ENCODE measurements at regions not wholly inside any gene's neighbourhood (a gene's known extent, or its start where the extent isn't known, plus 50 kb on each side); places are given as distances from the start of the nearest gene placed in this dataset.

DNA sequence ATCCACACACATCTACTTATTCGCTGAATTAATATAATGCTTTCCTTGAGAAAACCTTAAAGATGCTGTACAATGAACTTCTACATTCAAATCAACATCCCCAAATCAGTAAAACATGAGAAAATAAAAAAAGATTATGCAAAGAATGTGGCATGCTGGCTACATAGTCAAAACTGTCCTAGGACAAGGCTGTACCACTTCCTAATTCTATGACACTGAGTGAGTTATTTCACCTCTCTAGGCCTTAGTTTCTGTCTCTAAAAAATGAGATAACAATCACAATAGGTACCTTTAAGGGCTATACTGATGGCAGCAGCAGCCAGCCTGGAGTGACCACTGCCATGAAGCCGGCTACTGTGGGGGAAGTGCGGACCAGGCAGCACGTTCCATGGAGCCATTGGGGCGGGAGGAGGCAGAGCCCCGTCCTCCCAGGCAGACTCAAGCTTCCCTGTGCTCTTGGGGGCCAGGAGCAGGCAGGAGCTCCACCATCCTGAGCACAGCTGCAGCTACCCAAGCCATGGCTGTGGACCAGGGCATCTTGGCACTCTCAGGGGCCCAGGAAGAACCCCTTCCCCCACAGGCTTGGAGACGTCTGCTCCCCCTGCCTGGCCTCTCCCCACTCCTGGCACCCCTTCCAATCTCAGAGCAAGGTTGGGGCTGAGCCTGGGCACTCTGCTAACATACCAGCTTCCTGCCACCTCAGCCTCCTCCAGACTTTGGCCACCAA is 110.2 kb downstream of the ELAPOR2 start:
- Histone ChIP-seq H3K4me1 (ENCODE audit: insufficient read depth, low read length, poor library complexity, severe bottlenecking) (no peaks in the 10 kb centered on the region), H4K20me1 (ENCODE audit: insufficient read depth, low read length, poor library complexity, severe bottlenecking) (no peaks in the 10 kb centered on the region), H2AFZ (ENCODE audit: low read length) (no peak overlapping the region), H3K79me2 (ENCODE audit: insufficient read depth, low read length) (no peaks in the 10 kb centered on the region), H3K36me3 (ENCODE audit: insufficient read depth, low read length) (no peaks in the 10 kb centered on the region), H3K4me3 (ENCODE audit: low read length, poor library complexity, severe bottlenecking) (no peak overlapping the region), H3K9ac (ENCODE audit: low read depth, low read length, poor library complexity, severe bottlenecking) (no peak overlapping the region), H3K27me3 (ENCODE audit: insufficient read depth, low read length, poor library complexity, severe bottlenecking) (no peaks in the 10 kb centered on the region), H3K4me2 (ENCODE audit: low read depth, low read length, poor library complexity, severe bottlenecking) (no peak overlapping the region), H3K9me3 (ENCODE audit: insufficient read depth, low read depth, low read length) (no peaks in the 10 kb centered on the region), H3F3A (ENCODE audit: low read depth) (no peaks in the 10 kb centered on the region), H3K9me2 (replicated peaks; ENCODE audit: low read depth, low read length) (no peaks in the 10 kb centered on the region)
- no peak for TF ChIP-seq EZH2phosphoT487 (IDR thresholded peaks at IDR 0.05; ENCODE audit: borderline replicate concordance)
- TF ChIP-seq, protein P1, sequence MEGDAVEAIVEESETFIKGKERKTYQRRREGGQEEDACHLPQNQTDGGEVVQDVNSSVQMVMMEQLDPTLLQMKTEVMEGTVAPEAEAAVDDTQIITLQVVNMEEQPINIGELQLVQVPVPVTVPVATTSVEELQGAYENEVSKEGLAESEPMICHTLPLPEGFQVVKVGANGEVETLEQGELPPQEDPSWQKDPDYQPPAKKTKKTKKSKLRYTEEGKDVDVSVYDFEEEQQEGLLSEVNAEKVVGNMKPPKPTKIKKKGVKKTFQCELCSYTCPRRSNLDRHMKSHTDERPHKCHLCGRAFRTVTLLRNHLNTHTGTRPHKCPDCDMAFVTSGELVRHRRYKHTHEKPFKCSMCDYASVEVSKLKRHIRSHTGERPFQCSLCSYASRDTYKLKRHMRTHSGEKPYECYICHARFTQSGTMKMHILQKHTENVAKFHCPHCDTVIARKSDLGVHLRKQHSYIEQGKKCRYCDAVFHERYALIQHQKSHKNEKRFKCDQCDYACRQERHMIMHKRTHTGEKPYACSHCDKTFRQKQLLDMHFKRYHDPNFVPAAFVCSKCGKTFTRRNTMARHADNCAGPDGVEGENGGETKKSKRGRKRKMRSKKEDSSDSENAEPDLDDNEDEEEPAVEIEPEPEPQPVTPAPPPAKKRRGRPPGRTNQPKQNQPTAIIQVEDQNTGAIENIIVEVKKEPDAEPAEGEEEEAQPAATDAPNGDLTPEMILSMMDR (conservative IDR thresholded peaks at IDR 0.05; ENCODE audit: low read length) = no peak

DNA sequence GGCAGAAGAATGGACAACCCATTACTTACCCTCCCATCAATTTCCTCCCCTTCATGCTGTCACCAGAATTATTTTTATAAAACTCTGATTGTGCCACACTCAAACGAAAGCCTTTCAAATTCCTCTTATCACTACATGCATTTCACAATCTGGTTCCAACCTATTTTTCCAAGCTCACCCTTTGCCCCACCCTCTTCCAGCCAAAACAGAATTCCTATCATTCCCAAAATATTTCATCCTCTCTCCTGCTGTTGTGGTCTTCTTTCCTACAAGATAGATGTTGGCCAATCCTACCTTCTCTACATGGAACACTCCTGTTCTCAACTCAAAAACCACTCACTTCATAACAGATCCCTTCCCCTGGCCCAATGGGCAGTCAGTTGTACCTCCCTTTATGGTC is 111.5 kb downstream of the ELAPOR2 start:
- no peaks in the 10 kb centered on the region for H3K36me3 ChIP-seq (ENCODE audit: insufficient read depth, low read length)
- no peaks in the 10 kb centered on the region for H3K4me1 ChIP-seq (ENCODE audit: insufficient read depth, low read length, poor library complexity, severe bottlenecking)
- no peaks in the 10 kb centered on the region for H3K9me2 ChIP-seq (replicated peaks; ENCODE audit: low read depth, low read length)
- no peaks in the 10 kb centered on the region for H3F3A ChIP-seq (ENCODE audit: low read depth)
- no peak overlapping the region for H3K9ac ChIP-seq (ENCODE audit: low read depth, low read length, poor library complexity, severe bottlenecking)
- no peak overlapping the region for H2AFZ ChIP-seq (ENCODE audit: low read length)
- H3K4me3 ChIP-seq (ENCODE audit: low read length, poor library complexity, severe bottlenecking) = no peak overlapping the region
- TF ChIP-seq, protein P1 (conservative IDR thresholded peaks at IDR 0.05; ENCODE audit: low read length) = no peak
- no peak for TF ChIP-seq EZH2phosphoT487 (IDR thresholded peaks at IDR 0.05; ENCODE audit: borderline replicate concordance)
- no peaks in the 10 kb centered on the region for H3K27me3 ChIP-seq (ENCODE audit: insufficient read depth, low read length, poor library complexity, severe bottlenecking)
- H4K20me1 ChIP-seq (ENCODE audit: insufficient read depth, low read length, poor library complexity, severe bottlenecking) = no peaks in the 10 kb centered on the region
- H3K9me3 ChIP-seq (ENCODE audit: insufficient read depth, low read depth, low read length) = no peaks in the 10 kb centered on the region
- no peak overlapping the region for H3K4me2 ChIP-seq (ENCODE audit: low read depth, low read length, poor library complexity, severe bottlenecking)
- no peaks in the 10 kb centered on the region for H3K79me2 ChIP-seq (ENCODE audit: insufficient read depth, low read length)

DNA sequence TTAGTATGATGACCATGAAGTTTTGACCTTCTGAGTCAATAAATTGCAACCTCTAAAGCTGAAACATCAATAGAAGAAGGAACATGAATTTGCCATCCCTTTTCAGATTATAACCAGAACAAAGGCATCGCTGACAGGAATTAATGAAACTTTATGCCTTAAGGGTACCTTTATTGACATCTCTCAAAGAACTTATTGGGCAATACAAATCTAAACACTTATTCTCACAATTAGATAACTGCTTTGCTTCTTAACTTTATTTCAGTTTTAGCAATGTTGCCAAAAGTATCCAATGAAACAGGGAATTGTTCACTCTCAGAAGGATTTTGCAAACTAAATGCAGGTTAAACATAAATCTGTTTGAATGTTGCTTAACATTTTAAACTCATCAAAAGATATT is 116.0 kb downstream of the ELAPOR2 start:
- Histone ChIP-seq H2AFZ (ENCODE audit: low read length) (no peak overlapping the region), H3K9ac (ENCODE audit: low read depth, low read length, poor library complexity, severe bottlenecking) (no peak overlapping the region), H3K4me2 (ENCODE audit: low read depth, low read length, poor library complexity, severe bottlenecking) (no peak overlapping the region), H3K4me3 (ENCODE audit: low read length, poor library complexity, severe bottlenecking) (no peak overlapping the region), H3K27me3 (ENCODE audit: insufficient read depth, low read length, poor library complexity, severe bottlenecking) (no peaks in the 10 kb centered on the region), H3F3A (ENCODE audit: low read depth) (no peaks in the 10 kb centered on the region), H3K9me3 (ENCODE audit: insufficient read depth, low read depth, low read length) (no peaks in the 10 kb centered on the region), H4K20me1 (ENCODE audit: insufficient read depth, low read length, poor library complexity, severe bottlenecking) (no peaks in the 10 kb centered on the region), H3K79me2 (ENCODE audit: insufficient read depth, low read length) (no peaks in the 10 kb centered on the region), H3K36me3 (ENCODE audit: insufficient read depth, low read length) (no peaks in the 10 kb centered on the region), H3K9me2 (replicated peaks; ENCODE audit: low read depth, low read length) (no peaks in the 10 kb centered on the region), H3K4me1 (ENCODE audit: insufficient read depth, low read length, poor library complexity, severe bottlenecking) (no peaks in the 10 kb centered on the region)
- TF ChIP-seq, protein P1 (conservative IDR thresholded peaks at IDR 0.05; ENCODE audit: low read length) = no peak
- TF ChIP-seq EZH2phosphoT487 (IDR thresholded peaks at IDR 0.05; ENCODE audit: borderline replicate concordance) = no peak
